WTC11 (cell line): ENCODE measurements at regions not wholly inside any gene's neighbourhood (a gene's known extent, or its start where the extent isn't known, plus 50 kb on each side); places are given as distances from the start of the nearest gene placed in this dataset.

Source experiments
- ATAC-seq: fragments of 200-7000 bp; cut with Tn5 transposase; 2 replicates; pipeline ENCODE4 v1.10.0; 2021; ENCODE audit warnings: mild to moderate bottlenecking, moderate library complexity
- CTCF ChIA-PET: fragments of 300-600 bp; sonication (Branson Sonifier 250); formaldehyde crosslinking; loops from one replicate; lab custom pipeline; 2021; ENCODE audit warnings: antibody characterized with exemption; lab: Charles Lee
- POLR2A ChIA-PET: fragments of 350-600 bp; sonication (Branson Sonifier 250); formaldehyde crosslinking; loops from one replicate; lab custom pipeline; 2021; ENCODE audit warnings: antibody characterized with exemption; lab: Charles Lee
- DNase-seq: peaks from one replicate; pipeline ENCODE4 v3.0.0; 2021; ENCODE audit warnings: low spot score
- H3K27ac Mint-ChIP-seq: 2 replicates; pipeline ENCODE4 v1.8.0; 2021; ENCODE audit warnings: mixed read lengths
- H3K27me3 Mint-ChIP-seq: 2 replicates; pipeline ENCODE4 v1.8.0; 2021; ENCODE audit warnings: low read depth, mild to moderate bottlenecking, moderate library complexity, mixed read lengths
- H3K36me3 Mint-ChIP-seq: 2 replicates; pipeline ENCODE4 v1.8.0; 2021; ENCODE audit warnings: mixed read lengths
- H3K4me1 Mint-ChIP-seq: 2 replicates; pipeline ENCODE4 v1.8.0; 2022; ENCODE audit warnings: mixed read lengths
- H3K4me3 Mint-ChIP-seq: 2 replicates; pipeline ENCODE4 v1.8.0; 2021; ENCODE audit warnings: mild to moderate bottlenecking, moderate library complexity, mixed read lengths
- H3K9me3 Mint-ChIP-seq: 2 replicates; pipeline ENCODE4 v1.8.0; 2021; ENCODE audit warnings: mixed read lengths
- ATF1 ChIP-seq: sonication (generic); formaldehyde crosslinking; IDR thresholded peaks from 2 replicates; pipeline ENCODE4 v1.8.1; 2023; ENCODE audit warnings: mild to moderate bottlenecking, moderate library complexity, missing genetic modification reagents
- ETV6 ChIP-seq: sonication (generic); formaldehyde crosslinking; IDR thresholded peaks from 2 replicates; pipeline ENCODE4 v1.8.1; 2022; ENCODE audit warnings: mild to moderate bottlenecking, missing genetic modification reagents
- IRF2 ChIP-seq: sonication (generic); formaldehyde crosslinking; IDR thresholded peaks from 2 replicates; pipeline ENCODE4 v1.8.0; 2022; ENCODE audit warnings: low read depth, missing genetic modification reagents, borderline replicate concordance
- NFE2L1 ChIP-seq: sonication (generic); formaldehyde crosslinking; IDR thresholded peaks from 2 replicates; pipeline ENCODE4 v1.8.1; 2023; ENCODE audit warnings: missing genetic modification reagents
- OVOL2 ChIP-seq: fragments of 250-450 bp; sonication (Bioruptor Pico); IDR thresholded peaks from 2 replicates; pipeline ENCODE4 v1.9.0; 2021; ENCODE audit warnings: mild to moderate bottlenecking, borderline replicate concordance
- PRRX2 ChIP-seq: fragments of 250-450 bp; sonication (Bioruptor Pico); IDR thresholded peaks from 2 replicates; pipeline ENCODE4 v1.8.0; 2021; ENCODE audit warnings: mild to moderate bottlenecking
- SP1 ChIP-seq: sonication (generic); formaldehyde crosslinking; conservative IDR thresholded peaks from 2 replicates; pipeline ENCODE4 v1.8.1; 2022; ENCODE audit warnings: missing genetic modification reagents
- ZBTB21 ChIP-seq: sonication (generic); formaldehyde crosslinking; IDR thresholded peaks from 2 replicates; pipeline ENCODE4 v1.8.1; 2023; ENCODE audit warnings: mild to moderate bottlenecking, missing genetic modification reagents, borderline replicate concordance
- ZNF671 ChIP-seq: fragments of 250-450 bp; sonication (Bioruptor Pico); IDR thresholded peaks from 2 replicates; pipeline ENCODE4 v1.8.0; 2021; ENCODE audit warnings: mild to moderate bottlenecking
- TF ChIP-seq, protein P1 (sequence below): fragments of 250-450 bp; sonication (Bioruptor Pico); IDR thresholded peaks from 2 replicates; pipeline ENCODE4 v2.1.2; 2022; ENCODE audit warnings: mild to moderate bottlenecking, moderate library complexity
- TF ChIP-seq, protein P2 (sequence below): sonication (generic); formaldehyde crosslinking; IDR thresholded peaks from 2 replicates; pipeline ENCODE4 v1.8.1; 2022; ENCODE audit warnings: mild to moderate bottlenecking, missing genetic modification reagents, moderate library complexity, borderline replicate concordance
- TF ChIP-seq, protein P3 (sequence below): fragments of 200-600 bp; IDR thresholded peaks from 2 replicates; pipeline ENCODE4 v1.8.0; 2022; ENCODE audit warnings: antibody characterized with exemption
- TF ChIP-seq, protein P4 (sequence below): sonication (generic); formaldehyde crosslinking; conservative IDR thresholded peaks from 2 replicates; pipeline ENCODE4 v1.8.1; 2022; ENCODE audit warnings: mild to moderate bottlenecking, missing genetic modification reagents
- TF ChIP-seq, protein P5 (sequence below): fragments of 250-450 bp; sonication (Bioruptor Pico); IDR thresholded peaks from 2 replicates; pipeline ENCODE4 v1.9.0; 2021; ENCODE audit warnings: mild to moderate bottlenecking, borderline replicate concordance
- TF ChIP-seq, protein P6 (sequence below): sonication (generic); formaldehyde crosslinking; IDR thresholded peaks from 2 replicates; pipeline ENCODE4 v1.8.0; 2022; ENCODE audit warnings: missing genetic modification reagents

DNA sequence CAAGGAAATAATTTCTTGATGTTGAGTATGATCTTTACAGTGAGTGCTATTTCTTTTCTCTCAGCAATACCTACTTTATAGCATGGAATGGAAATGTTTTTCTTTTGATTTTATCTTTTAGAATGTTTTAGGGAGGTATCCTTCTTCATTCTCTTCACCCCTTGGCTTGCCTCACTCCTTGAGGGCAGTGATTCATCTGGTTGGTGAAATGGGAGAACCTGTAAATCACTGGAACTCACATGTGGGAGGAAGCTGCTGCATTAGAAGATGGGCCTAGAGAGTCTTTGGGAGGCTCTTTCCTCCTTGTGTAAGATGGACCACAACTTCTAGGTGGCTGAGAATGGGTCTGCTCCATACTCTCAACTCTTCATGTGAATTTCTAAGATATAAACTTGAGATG is 244.8 kb upstream of the SYNCRIP start (continued):
- TF ChIP-seq, protein P1, sequence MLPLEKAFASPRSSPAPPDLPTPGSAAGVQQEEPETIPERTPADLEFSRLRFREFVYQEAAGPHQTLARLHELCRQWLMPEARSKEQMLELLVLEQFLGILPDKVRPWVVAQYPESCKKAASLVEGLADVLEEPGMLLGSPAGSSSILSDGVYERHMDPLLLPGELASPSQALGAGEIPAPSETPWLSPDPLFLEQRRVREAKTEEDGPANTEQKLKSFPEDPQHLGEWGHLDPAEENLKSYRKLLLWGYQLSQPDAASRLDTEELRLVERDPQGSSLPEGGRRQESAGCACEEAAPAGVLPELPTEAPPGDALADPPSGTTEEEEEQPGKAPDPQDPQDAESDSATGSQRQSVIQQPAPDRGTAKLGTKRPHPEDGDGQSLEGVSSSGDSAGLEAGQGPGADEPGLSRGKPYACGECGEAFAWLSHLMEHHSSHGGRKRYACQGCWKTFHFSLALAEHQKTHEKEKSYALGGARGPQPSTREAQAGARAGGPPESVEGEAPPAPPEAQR (CRISPR knock-in tag), result no peak
- TF ChIP-seq ZBTB21 (CRISPR knock-in tag) (no peak), OVOL2 (CRISPR knock-in tag) (no peak), PRRX2 (CRISPR knock-in tag) (no peak)
- TF ChIP-seq, all 79 proteins: peak for 0

DNA sequence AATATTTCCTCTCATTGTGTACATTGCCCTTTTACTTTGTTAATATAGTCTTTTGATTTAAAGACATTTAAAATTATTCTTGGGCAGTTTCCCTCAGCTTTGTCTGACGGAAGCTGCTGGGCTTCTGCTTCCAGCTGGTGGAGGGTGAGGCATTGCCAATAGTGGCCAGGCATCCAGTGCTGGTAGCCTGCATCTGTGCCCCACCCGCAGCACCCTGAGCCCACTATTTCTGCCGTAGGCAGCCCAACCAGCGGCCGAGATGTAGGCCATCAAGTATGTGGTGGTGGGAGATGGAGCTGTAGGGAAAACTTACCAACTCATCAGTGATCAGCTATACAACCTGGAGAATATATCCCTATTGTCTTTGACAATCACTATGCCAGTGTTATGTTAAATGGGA is 226.0 kb upstream of the SYNCRIP start:
- TF ChIP-seq SP1, result no peak
- POLR2A ChIA-PET, result no interaction called here
- CTCF ChIA-PET, result no interaction called here
- Mint-ChIP-seq H3K27ac (no peak overlapping the region), H3K4me3 (no peak overlapping the region), H3K9me3 (peaks cover 19% of the 10 kb centered on the region), H3K36me3 (no peaks in the 10 kb centered on the region), H3K4me1 (peaks cover 4% of the 10 kb centered on the region; the same call in 1 of the 2 replicates), H3K27me3 (no peaks in the 10 kb centered on the region; the same call in 1 of the 2 replicates)
- no peak for ATAC-seq
- DNase-seq, result no peak

DNA sequence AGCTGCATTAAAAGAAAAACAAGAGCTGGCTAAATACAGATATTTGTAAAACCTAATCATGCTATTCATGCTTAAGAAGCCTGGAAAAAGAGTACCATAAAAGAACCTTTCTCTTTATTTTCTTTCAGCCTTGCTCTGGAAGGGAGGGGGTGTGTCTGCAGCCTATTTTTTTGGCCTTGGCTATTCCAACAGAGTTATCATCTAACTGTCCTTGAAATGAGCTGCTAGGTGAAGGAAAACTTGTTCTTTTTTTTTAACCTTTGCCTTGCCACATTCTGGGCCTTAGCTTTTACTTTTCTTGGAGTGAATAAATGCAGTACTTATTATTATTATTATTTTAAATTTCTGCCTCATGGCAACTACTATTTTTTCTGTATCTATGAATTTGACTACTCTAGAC is 224.9 kb upstream of the SYNCRIP start:
- ChIA-PET POLR2A (no interaction called here), CTCF (no interaction called here)
- Mint-ChIP-seq H3K36me3 (no peaks in the 10 kb centered on the region), H3K27me3 (no peaks in the 10 kb centered on the region), H3K27ac (no peak overlapping the region), H3K9me3 (peaks cover 15% of the 10 kb centered on the region), H3K4me3 (no peak overlapping the region), H3K4me1 (peaks cover 4% of the 10 kb centered on the region; the same call in 1 of the 2 replicates)
- TF ChIP-seq, protein P2, sequence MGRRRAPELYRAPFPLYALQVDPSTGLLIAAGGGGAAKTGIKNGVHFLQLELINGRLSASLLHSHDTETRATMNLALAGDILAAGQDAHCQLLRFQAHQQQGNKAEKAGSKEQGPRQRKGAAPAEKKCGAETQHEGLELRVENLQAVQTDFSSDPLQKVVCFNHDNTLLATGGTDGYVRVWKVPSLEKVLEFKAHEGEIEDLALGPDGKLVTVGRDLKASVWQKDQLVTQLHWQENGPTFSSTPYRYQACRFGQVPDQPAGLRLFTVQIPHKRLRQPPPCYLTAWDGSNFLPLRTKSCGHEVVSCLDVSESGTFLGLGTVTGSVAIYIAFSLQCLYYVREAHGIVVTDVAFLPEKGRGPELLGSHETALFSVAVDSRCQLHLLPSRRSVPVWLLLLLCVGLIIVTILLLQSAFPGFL (CRISPR knock-in tag), result no peak
- TF ChIP-seq IRF2 (CRISPR knock-in tag), result no peak
- TF ChIP-seq, protein P3, sequence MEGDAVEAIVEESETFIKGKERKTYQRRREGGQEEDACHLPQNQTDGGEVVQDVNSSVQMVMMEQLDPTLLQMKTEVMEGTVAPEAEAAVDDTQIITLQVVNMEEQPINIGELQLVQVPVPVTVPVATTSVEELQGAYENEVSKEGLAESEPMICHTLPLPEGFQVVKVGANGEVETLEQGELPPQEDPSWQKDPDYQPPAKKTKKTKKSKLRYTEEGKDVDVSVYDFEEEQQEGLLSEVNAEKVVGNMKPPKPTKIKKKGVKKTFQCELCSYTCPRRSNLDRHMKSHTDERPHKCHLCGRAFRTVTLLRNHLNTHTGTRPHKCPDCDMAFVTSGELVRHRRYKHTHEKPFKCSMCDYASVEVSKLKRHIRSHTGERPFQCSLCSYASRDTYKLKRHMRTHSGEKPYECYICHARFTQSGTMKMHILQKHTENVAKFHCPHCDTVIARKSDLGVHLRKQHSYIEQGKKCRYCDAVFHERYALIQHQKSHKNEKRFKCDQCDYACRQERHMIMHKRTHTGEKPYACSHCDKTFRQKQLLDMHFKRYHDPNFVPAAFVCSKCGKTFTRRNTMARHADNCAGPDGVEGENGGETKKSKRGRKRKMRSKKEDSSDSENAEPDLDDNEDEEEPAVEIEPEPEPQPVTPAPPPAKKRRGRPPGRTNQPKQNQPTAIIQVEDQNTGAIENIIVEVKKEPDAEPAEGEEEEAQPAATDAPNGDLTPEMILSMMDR, result no peak
- ATAC-seq (no peak), DNase-seq (no peak)

DNA sequence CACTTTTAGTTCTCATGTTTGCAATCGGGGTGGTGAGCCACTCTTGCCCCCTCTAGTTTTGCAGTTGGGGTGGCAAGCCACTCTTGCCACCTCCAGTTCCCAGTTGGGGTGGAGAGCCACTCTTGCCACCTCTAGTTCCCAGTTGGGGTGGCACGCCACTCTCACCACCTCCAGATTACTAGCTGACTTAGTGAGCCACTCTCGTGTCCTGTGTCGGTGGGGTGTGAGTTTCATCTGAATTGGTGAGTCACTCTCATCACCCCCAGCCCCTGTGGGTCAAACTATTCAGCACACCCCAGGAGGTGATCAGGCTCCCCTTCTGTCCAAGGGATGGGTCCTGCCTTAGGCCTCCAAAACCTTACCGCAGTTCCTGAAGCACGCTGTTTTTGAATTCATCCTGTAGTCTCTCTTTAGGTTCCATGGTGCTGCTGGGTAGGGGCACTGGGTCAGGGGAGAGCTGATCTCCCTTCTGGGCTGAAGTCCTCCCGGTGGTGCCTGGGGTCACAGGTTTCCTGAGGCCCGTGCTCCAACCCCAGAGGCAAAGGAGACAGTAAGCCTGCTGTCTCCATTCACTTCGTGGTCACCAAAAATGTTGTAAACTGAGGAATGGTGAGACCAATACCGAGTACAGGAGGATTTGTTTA is 224.2 kb upstream of the SYNCRIP start:
- DNase-seq (no peak), ATAC-seq (no peak; the same call in 1 of the 2 replicates)
- peaks cover 15% of the 10 kb centered on the region for H3K9me3 Mint-ChIP-seq
- CTCF ChIA-PET, result no interaction called here
- H3K4me1 Mint-ChIP-seq, result peaks cover 4% of the 10 kb centered on the region; the same call in 1 of the 2 replicates
- H3K36me3 Mint-ChIP-seq, result no peaks in the 10 kb centered on the region
- POLR2A ChIA-PET, result no interaction called here
- no peaks in the 10 kb centered on the region for H3K27me3 Mint-ChIP-seq
- H3K27ac Mint-ChIP-seq, result no peak overlapping the region
- H3K4me3 Mint-ChIP-seq, result no peak overlapping the region
- TF ChIP-seq ZNF671 (CRISPR knock-in tag), result no peak
- no peak for TF ChIP-seq ATF1 (CRISPR knock-in tag)
- TF ChIP-seq NFE2L1 (CRISPR knock-in tag), result no peak
- TF ChIP-seq, protein P4, sequence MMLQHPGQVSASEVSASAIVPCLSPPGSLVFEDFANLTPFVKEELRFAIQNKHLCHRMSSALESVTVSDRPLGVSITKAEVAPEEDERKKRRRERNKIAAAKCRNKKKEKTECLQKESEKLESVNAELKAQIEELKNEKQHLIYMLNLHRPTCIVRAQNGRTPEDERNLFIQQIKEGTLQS (CRISPR knock-in tag), result no peak
- TF ChIP-seq ETV6, result no peak
- TF ChIP-seq, protein P2 (CRISPR knock-in tag), result no peak
- TF ChIP-seq, protein P5, sequence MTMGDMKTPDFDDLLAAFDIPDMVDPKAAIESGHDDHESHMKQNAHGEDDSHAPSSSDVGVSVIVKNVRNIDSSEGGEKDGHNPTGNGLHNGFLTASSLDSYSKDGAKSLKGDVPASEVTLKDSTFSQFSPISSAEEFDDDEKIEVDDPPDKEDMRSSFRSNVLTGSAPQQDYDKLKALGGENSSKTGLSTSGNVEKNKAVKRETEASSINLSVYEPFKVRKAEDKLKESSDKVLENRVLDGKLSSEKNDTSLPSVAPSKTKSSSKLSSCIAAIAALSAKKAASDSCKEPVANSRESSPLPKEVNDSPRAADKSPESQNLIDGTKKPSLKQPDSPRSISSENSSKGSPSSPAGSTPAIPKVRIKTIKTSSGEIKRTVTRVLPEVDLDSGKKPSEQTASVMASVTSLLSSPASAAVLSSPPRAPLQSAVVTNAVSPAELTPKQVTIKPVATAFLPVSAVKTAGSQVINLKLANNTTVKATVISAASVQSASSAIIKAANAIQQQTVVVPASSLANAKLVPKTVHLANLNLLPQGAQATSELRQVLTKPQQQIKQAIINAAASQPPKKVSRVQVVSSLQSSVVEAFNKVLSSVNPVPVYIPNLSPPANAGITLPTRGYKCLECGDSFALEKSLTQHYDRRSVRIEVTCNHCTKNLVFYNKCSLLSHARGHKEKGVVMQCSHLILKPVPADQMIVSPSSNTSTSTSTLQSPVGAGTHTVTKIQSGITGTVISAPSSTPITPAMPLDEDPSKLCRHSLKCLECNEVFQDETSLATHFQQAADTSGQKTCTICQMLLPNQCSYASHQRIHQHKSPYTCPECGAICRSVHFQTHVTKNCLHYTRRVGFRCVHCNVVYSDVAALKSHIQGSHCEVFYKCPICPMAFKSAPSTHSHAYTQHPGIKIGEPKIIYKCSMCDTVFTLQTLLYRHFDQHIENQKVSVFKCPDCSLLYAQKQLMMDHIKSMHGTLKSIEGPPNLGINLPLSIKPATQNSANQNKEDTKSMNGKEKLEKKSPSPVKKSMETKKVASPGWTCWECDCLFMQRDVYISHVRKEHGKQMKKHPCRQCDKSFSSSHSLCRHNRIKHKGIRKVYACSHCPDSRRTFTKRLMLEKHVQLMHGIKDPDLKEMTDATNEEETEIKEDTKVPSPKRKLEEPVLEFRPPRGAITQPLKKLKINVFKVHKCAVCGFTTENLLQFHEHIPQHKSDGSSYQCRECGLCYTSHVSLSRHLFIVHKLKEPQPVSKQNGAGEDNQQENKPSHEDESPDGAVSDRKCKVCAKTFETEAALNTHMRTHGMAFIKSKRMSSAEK (CRISPR knock-in tag), result no peak
- TF ChIP-seq, protein P6, sequence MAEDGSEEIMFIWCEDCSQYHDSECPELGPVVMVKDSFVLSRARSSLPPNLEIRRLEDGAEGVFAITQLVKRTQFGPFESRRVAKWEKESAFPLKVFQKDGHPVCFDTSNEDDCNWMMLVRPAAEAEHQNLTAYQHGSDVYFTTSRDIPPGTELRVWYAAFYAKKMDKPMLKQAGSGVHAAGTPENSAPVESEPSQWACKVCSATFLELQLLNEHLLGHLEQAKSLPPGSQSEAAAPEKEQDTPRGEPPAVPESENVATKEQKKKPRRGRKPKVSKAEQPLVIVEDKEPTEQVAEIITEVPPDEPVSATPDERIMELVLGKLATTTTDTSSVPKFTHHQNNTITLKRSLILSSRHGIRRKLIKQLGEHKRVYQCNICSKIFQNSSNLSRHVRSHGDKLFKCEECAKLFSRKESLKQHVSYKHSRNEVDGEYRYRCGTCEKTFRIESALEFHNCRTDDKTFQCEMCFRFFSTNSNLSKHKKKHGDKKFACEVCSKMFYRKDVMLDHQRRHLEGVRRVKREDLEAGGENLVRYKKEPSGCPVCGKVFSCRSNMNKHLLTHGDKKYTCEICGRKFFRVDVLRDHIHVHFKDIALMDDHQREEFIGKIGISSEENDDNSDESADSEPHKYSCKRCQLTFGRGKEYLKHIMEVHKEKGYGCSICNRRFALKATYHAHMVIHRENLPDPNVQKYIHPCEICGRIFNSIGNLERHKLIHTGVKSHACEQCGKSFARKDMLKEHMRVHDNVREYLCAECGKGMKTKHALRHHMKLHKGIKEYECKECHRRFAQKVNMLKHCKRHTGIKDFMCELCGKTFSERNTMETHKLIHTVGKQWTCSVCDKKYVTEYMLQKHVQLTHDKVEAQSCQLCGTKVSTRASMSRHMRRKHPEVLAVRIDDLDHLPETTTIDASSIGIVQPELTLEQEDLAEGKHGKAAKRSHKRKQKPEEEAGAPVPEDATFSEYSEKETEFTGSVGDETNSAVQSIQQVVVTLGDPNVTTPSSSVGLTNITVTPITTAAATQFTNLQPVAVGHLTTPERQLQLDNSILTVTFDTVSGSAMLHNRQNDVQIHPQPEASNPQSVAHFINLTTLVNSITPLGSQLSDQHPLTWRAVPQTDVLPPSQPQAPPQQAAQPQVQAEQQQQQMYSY (CRISPR knock-in tag), result no peak
